ENCODE measurements at regions not wholly inside any gene's neighbourhood (a gene's known extent, or its start where the extent isn't known, plus 50 kb on each side); places are given as distances from the start of the nearest gene placed in this dataset.

GRCh38 chr1:175803413-175803812 lies 60.0 kb upstream of the TNR start:
- Mint-ChIP-seq H3K36me3 (ENCODE audit: low read depth) (no peaks in the 10 kb centered on the region), H3K4me3 (no peak overlapping the region), H3K27ac (no peak overlapping the region), H3K4me1 (no peaks in the 10 kb centered on the region), H3K27me3 (ENCODE audit: low read depth, poor library complexity) (peaks cover 11% of the 10 kb centered on the region), H3K9me3 (no peaks in the 10 kb centered on the region)
- TF ChIP-seq CTCF (IDR thresholded peaks at IDR 0.05): no peak
- DNase-seq: no peak

DNA sequence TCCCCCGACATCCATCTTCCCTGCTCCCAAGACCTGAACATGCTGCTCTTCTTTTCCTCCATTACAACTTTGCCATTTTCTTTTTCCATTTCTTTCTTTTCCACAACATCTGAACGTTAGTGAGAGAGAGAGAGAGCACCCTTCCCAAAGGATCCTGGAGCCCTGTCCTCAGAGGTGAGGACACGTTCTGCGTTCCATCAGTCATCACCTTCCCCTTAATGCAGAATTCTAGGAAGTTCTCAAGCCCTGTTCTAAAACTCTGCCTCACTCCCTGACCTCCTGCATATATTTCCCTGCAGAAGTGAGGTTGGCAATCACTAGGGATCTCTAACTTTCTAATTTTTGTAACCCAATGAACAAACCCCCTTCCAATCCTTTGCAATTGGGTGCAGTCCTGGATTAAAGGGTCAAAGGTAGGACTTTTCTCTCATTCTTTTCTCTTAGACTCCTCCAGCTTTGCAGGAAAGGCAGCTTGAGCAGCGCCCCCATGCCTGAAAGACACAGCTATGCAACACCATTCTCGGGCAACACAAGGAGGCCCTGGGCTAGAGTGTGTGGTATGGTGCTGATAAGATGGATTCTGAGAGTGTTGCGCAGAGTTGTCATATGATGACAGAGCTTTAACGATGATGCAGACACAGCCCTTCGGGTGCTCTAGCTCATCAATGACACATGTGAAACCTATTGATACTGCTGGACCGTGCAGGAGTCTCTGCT lies 59.2 kb upstream of the TNR start:
- H3K36me3 Mint-ChIP-seq (ENCODE audit: low read depth): no peaks in the 10 kb centered on the region
- no peak for DNase-seq
- H3K27ac Mint-ChIP-seq: no peak overlapping the region
- H3K4me1 Mint-ChIP-seq: no peaks in the 10 kb centered on the region
- H3K4me3 Mint-ChIP-seq: no peak overlapping the region
- TF ChIP-seq CTCF (IDR thresholded peaks at IDR 0.05): no peak
- peaks cover 11% of the 10 kb centered on the region for H3K27me3 Mint-ChIP-seq (ENCODE audit: low read depth, poor library complexity)
- no peaks in the 10 kb centered on the region for H3K9me3 Mint-ChIP-seq

- no peak for TF ChIP-seq CTCF (IDR thresholded peaks at IDR 0.05)
- H3K9me3 Mint-ChIP-seq: no peaks in the 10 kb centered on the region
- H3K4me3 Mint-ChIP-seq: no peak overlapping the region
- no peak overlapping the region for H3K27ac Mint-ChIP-seq
- H3K36me3 Mint-ChIP-seq (ENCODE audit: low read depth): no peaks in the 10 kb centered on the region
- H3K4me1 Mint-ChIP-seq: no peaks in the 10 kb centered on the region
- H3K27me3 Mint-ChIP-seq (ENCODE audit: low read depth, poor library complexity): peaks cover 15% of the 10 kb centered on the region
- no peak for DNase-seq
These were observed 58.6 kb upstream of the TNR start for GRCh38 chr1:175801979-175802378.

DNA sequence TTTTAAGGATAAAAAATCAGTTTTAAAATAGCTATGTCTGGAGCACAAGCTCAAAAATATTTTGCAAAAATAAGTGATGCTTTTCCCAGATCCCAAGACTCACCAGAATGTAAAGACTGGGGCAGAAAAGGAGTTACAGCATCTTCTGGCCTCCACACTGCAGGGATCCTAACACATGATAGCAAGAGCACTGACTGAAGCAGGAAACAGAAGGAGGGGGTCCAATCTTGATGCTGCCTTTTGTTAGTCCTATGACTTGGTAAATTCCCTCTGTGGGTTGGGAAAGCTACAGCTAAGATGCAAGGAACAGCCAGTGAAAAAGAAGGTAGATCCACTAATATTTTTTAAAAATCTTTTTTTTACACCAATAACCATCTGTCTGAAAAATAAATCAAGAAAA lies 54.2 kb upstream of the TNR start:
- Mint-ChIP-seq H3K4me1 (no peaks in the 10 kb centered on the region), H3K36me3 (ENCODE audit: low read depth) (no peaks in the 10 kb centered on the region), H3K27me3 (ENCODE audit: low read depth, poor library complexity) (peaks cover 17% of the 10 kb centered on the region), H3K4me3 (no peak overlapping the region), H3K9me3 (no peaks in the 10 kb centered on the region), H3K27ac (no peak overlapping the region)
- DNase-seq: no peak
- TF ChIP-seq CTCF (IDR thresholded peaks at IDR 0.05): no peak

DNA sequence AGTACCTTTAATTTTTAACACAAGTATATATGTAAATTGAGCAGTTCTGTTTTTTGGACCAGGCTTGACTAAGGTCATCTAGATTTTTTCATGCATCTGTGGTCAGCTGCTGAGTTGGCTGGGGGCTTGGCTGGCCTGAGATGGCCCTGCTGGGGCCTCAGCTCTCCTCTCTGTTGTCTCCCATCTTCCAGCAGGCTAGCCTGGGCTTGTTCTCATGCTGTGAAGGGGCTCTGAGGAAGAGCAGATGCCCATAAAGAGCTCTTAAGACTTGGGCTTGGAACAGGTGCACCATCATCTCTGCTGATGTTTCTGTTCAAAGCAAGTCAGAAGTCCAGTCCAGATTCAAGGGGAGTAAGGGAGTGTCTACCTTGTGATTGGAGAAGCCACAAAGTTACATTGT lies 51.2 kb upstream of the TNR start:
- no peak overlapping the region for H3K4me3 Mint-ChIP-seq
- H3K9me3 Mint-ChIP-seq: no peaks in the 10 kb centered on the region
- TF ChIP-seq CTCF (IDR thresholded peaks at IDR 0.05): no peak
- H3K4me1 Mint-ChIP-seq: no peaks in the 10 kb centered on the region
- H3K27me3 Mint-ChIP-seq (ENCODE audit: low read depth, poor library complexity): peaks cover 21% of the 10 kb centered on the region
- H3K27ac Mint-ChIP-seq: no peak overlapping the region
- H3K36me3 Mint-ChIP-seq (ENCODE audit: low read depth): no peaks in the 10 kb centered on the region
- DNase-seq: no peak

- no peaks in the 10 kb centered on the region for H3K9me3 Mint-ChIP-seq
- peaks cover 17% of the 10 kb centered on the region for H3K27me3 Mint-ChIP-seq (ENCODE audit: low read depth, poor library complexity)
- H3K4me1 Mint-ChIP-seq: no peaks in the 10 kb centered on the region
- H3K27ac Mint-ChIP-seq: no peak overlapping the region
- TF ChIP-seq CTCF (IDR thresholded peaks at IDR 0.05): no peak
- H3K36me3 Mint-ChIP-seq (ENCODE audit: low read depth): no peaks in the 10 kb centered on the region
- no peak overlapping the region for H3K4me3 Mint-ChIP-seq
- no peak for DNase-seq
These were observed 50.2 kb upstream of the TNR start for GRCh38 chr1:175793617-175794016.
